ENCODE measurements at regions not wholly inside any gene's neighbourhood (a gene's known extent, or its start where the extent isn't known, plus 50 kb on each side); places are given as distances from the start of the nearest gene placed in this dataset.

- no peak for DNase-seq
Observed at GRCh38 chr3:157573780-157574378, 70.7 kb upstream of the VEPH1 start.

GRCh38 chr3:157573281-157573680 is 70.1 kb upstream of the VEPH1 start:
- DNase-seq: no peak

- DNase-seq: peak; percentile 73
Observed at GRCh38 chr3:157572559-157573270, 69.5 kb upstream of the VEPH1 start.

- DNase-seq: no peak
Observed at GRCh38 chr3:157566596-157566995, 63.4 kb upstream of the VEPH1 start.

GRCh38 chr3:157559401-157559800 is 56.2 kb upstream of the VEPH1 start:
- DNase-seq: no peak
